ENCODE measurements at regions not wholly inside any gene's neighbourhood (a gene's known extent, or its start where the extent isn't known, plus 50 kb on each side); places are given as distances from the start of the nearest gene placed in this dataset.

- TF ChIP-seq EZH2phosphoT487 (IDR thresholded peaks at IDR 0.05; ENCODE audit: borderline replicate concordance, low read length) (no peak), CTCF (IDR thresholded peaks at IDR 0.05; ENCODE audit: low read depth, low read length, poor library complexity, severe bottlenecking) (no peak)
These were observed 157.4 kb downstream of the FAM47A start for GRCh38 chrX:33974676-33975075.
